ENCODE measurements at regions not wholly inside any gene's neighbourhood (a gene's known extent, or its start where the extent isn't known, plus 50 kb on each side); places are given as distances from the start of the nearest gene placed in this dataset.
A peak's percentile ranks its signal among the peaks of the same experiment; 100 is the strongest.
"Not testable (repeated sequence)": the region's sequence is repeated elsewhere in the genome, so short reads cannot be mapped to it uniquely, and the experiment has no call there.

GRCh38 chr17:13131225-13131624 lies 113.4 kb upstream of the ELAC2 start:
- DNase-seq, result no peak

DNA sequence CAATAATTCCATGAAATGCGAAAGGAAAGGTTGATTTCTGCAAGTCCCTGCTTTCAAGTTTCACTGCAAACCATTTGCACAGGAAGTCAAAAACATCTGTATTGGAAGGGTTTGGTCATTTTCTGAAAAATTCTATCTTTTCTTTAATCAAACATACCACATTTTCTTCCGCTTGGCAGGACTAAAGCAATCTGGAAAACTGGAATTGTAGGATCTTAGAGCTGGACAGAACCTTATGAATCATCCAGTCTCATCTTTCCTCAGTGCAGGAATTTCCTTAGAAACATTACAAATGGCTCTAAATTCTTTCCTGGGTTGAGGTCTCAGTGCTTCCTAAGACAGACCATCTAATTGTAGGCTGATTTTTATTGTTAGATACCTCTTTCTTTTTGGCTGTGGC lies 111.5 kb upstream of the ELAC2 start:
- no peak for DNase-seq

DNA sequence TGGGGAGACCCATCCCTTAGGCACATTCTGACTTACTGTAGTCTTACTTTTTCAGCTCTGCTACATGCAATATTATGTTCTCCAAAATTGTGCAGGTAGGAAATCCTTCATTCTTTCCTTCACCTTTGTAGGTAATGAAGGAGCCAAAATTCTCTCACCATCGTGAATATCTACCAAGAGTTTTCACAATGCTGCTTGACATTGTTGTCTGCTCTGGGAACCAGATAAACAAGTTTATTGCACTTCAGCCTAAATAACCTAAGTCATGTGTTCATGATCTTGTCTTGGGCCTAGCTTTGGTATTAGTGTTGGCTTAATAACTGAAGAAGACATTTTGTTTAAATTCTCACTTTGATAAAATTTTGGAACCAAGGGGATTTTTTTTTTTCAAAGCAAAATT lies 110.8 kb upstream of the ELAC2 start:
- DNase-seq, result no peak

GRCh38 chr17:13127921-13128602 lies 110.2 kb upstream of the ELAC2 start:
- DNase-seq, result no peak

- no peak for DNase-seq
Observed at GRCh38 chr17:13120864-13121263, 103.0 kb upstream of the ELAC2 start.

DNA sequence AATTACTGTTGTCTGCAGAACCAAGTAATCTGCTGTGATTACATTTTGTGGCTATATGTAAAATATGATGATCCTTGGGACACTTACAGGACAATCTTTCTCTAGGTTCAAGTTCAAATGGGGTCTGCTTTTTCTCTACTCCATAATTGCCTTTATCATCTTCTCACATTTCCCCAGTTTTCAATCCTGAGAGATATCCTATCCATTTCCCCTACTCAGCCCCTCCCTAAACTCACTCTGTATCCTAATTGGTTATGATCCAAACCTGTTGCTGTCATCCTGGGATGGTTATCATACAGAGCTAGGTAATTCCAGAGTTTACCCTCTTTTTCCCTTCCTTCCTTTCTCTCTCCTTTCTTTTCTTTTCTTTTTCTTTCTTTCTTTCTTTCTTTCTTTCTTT lies 100.5 kb upstream of the ELAC2 start:
- no peak for DNase-seq

- DNase-seq, result no peak
Observed at GRCh38 chr17:13117616-13118015, 99.8 kb upstream of the ELAC2 start.

DNA sequence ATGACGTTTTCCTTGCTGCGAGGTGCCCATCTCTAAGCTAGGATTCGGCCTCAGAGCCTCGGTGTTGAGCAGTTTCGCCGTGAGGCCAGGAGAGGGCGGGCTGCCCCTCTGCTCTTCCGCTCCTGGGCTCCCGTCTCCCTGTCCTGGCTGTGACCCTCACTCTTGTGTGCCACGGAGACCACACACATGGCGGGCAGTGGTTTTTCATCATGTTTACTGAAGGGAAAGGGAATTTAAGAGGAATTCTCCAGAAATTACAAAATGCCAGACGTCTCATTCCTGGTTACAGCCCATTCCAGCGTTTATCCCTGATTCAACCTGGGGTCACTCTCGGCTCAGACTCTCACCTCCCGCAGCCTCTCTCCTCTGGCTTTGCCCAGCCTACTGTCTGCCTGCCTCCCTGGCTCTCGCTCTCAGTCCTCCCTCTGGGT lies 96.8 kb upstream of the ELAC2 start:
- DNase-seq, result peak; percentile 2

- DNase-seq, result no peak
Observed at GRCh38 chr17:13113821-13114525, 96.1 kb upstream of the ELAC2 start.

DNA sequence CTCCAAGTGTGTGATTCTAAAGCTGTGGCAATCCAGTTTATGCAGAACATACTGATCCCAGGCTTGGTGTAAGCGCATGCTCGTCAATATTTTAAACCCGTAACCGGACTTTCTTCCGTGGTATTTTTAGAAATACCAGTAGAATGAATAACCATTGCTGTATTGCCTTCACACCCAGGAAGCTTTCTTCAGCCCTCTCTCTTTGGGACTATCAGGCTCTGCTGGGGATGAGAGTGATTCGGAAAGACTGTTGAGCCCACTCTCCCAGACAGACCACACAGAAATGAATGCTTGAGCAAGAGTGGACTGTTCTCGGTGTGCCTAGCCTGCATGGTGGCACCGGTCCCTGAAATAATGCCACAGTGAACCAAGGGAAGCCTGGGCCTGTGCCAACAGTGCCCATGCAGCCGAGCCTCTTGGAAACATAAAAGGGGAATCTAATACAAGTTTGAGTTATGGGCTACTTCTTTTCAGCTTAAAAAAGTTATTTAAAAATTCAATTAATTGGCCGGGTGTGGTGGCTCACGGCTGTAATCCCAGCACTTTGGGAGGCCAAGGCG lies 89.9 kb upstream of the ELAC2 start:
- DNase-seq, result no peak

- DNase-seq, result no peak
Observed at GRCh38 chr17:13106171-13106570, 88.3 kb upstream of the ELAC2 start.

GRCh38 chr17:13104576-13104975 lies 86.7 kb upstream of the ELAC2 start:
- no peak for DNase-seq

GRCh38 chr17:13102477-13102876 lies 84.7 kb upstream of the ELAC2 start:
- no peak for DNase-seq

DNA sequence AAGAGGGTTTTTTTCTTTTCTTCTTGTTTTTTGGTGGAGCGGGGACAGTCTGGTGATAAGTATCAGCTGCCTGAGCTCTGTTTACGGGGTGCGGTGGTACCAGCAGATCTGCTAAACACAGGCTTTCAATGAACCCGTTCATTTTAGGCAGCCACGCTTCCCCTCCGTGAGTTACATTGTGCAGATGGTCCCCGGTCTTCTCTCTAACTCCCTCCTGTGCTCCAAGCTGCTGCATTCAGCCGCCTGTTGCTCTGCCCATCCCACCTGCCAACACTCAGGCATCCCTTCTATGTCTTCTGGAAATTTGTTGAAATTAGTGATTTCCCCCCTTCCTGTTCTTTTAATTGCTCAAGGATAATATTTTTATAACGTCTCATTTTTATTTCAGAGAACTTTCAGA lies 82.1 kb upstream of the ELAC2 start:
- no peak for DNase-seq

DNA sequence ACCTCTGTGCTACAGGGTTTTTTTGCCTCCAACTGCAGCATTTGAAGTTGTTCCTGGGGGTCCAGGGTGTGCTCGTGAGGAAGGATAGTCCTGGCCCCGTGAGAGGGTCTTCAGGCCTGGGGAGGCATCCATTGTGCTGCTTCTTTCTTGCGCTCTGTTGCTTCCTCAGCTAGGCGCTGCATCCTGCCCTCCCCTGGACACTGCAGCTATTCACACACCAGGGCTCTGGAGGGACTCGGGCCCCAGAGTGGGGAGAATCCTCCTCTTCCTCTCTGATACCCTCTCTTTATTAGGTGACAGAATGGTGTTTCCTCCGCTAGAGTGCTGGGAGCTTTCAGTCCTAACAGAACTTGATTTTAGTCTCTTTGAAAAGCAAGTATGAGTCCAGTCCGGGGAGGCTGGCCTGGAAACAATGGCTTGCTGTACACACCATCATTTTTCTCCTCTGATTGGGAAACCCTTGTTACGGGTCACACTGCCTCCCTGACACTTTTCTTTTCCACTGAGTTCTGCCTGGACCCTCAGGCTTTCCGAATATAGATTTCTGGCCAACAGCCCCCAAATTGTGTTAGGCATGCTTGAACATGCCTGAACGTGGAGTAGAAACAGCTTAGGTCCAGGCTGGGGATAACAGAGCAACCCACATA lies 81.4 kb upstream of the ELAC2 start:
- no peak for DNase-seq

GRCh38 chr17:13096291-13096690 lies 78.5 kb upstream of the ELAC2 start:
- DNase-seq, result no peak

- DNase-seq, result not testable (repeated sequence)
Observed at GRCh38 chr17:13092010-13092409, 74.2 kb upstream of the ELAC2 start.

GRCh38 chr17:13088666-13089065 lies 70.8 kb upstream of the ELAC2 start:
- no peak for DNase-seq

GRCh38 chr17:13087802-13088201 lies 70.0 kb upstream of the ELAC2 start:
- no peak for DNase-seq

- no peak for DNase-seq
Observed at GRCh38 chr17:13086142-13086769, 68.4 kb upstream of the ELAC2 start.

DNA sequence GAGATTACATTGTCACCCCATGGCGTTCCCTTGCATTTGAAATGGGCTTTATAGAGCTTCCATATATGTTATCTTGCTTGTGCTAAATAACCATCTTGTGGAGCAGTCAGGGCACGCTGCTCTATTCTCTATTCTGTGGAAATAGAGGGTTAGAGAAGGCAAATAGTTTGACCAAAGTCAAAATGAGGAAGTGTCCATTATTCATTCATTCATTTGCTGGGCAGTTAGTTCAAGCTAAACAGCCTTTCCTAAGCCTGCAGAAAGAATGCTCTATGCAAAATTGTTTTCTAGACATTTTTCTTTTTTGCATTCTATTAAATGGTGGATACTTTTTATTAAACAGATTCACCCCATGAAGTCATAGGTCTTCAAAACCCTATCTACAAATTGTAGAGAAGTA lies 67.8 kb upstream of the ELAC2 start:
- DNase-seq, result no peak

- no peak for DNase-seq
Observed at GRCh38 chr17:13084420-13084819, 66.6 kb upstream of the ELAC2 start.

- DNase-seq, result no peak
Observed at GRCh38 chr17:13078591-13079385, 61.0 kb upstream of the ELAC2 start.

Measured in activated CD4-positive, alpha-beta T cell treated with anti-CD3 and anti-CD28 coated beads, Interleukin-2, amount 50 U/mL, for 16 hours (primary cell).